Choroid plexus epithelial cell (primary cell): ENCODE measurements at regions not wholly inside any gene's neighbourhood (a gene's known extent, or its start where the extent isn't known, plus 50 kb on each side); places are given as distances from the start of the nearest gene placed in this dataset.

Experiments
- DNase-seq: peaks from one replicate; pipeline ENCODE4 v3.0.0-alpha.2; 2010; ENCODE audit warnings: low read depth
- H3K4me3 ChIP-seq: 2 replicates; pipeline ENCODE4 v1.5.1; 2011; ENCODE audit warnings: low read depth, mild to moderate bottlenecking, control low read depth, low read length, moderate library complexity
- TF ChIP-seq, protein P1 (sequence below): conservative IDR thresholded peaks from 2 replicates; pipeline ENCODE4 v1.5.1; 2011; ENCODE audit warnings: low read depth, mild to moderate bottlenecking, control low read depth, inconsistent platforms, low read length, moderate library complexity

- TF ChIP-seq, protein P1, sequence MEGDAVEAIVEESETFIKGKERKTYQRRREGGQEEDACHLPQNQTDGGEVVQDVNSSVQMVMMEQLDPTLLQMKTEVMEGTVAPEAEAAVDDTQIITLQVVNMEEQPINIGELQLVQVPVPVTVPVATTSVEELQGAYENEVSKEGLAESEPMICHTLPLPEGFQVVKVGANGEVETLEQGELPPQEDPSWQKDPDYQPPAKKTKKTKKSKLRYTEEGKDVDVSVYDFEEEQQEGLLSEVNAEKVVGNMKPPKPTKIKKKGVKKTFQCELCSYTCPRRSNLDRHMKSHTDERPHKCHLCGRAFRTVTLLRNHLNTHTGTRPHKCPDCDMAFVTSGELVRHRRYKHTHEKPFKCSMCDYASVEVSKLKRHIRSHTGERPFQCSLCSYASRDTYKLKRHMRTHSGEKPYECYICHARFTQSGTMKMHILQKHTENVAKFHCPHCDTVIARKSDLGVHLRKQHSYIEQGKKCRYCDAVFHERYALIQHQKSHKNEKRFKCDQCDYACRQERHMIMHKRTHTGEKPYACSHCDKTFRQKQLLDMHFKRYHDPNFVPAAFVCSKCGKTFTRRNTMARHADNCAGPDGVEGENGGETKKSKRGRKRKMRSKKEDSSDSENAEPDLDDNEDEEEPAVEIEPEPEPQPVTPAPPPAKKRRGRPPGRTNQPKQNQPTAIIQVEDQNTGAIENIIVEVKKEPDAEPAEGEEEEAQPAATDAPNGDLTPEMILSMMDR: no peak
- DNase-seq: no peak
- no peak overlapping the region for H3K4me3 ChIP-seq
Measured at GRCh38 chr10:78357141-78358063, 323.7 kb downstream of the RPS24 start.

- TF ChIP-seq, protein P1: no peak
- H3K4me3 ChIP-seq: no peak overlapping the region
- no peak for DNase-seq
Measured at GRCh38 chr10:78358351-78358750, 324.7 kb downstream of the RPS24 start.

- no peak overlapping the region for H3K4me3 ChIP-seq
- TF ChIP-seq, protein P1: no peak
- DNase-seq: no peak
Measured at GRCh38 chr10:78358982-78359381, 325.3 kb downstream of the RPS24 start.

- TF ChIP-seq, protein P1: no peak
- DNase-seq: peak; percentile 8
- H3K4me3 ChIP-seq: no peak overlapping the region
Measured at GRCh38 chr10:78359640-78360091, 326.0 kb downstream of the RPS24 start.

- TF ChIP-seq, protein P1: no peak
- no peak overlapping the region for H3K4me3 ChIP-seq
- DNase-seq: no peak
Measured at GRCh38 chr10:78360284-78360683, 326.6 kb downstream of the RPS24 start.

GRCh38 chr10:78361031-78361430, 327.4 kb downstream of the RPS24 start:
- TF ChIP-seq, protein P1: no peak
- no peak for DNase-seq
- H3K4me3 ChIP-seq: no peak overlapping the region

GRCh38 chr10:78362406-78363022, 328.9 kb downstream of the RPS24 start:
- peak; percentile 33 for DNase-seq

More at GRCh38 chr10:78362406-78363022, 328.9 kb downstream of the RPS24 start:
- no peak overlapping the region for H3K4me3 ChIP-seq
- TF ChIP-seq, protein P1: no peak
